Keratinocyte (primary cell): ENCODE measurements at regions not wholly inside any gene's neighbourhood (a gene's known extent, or its start where the extent isn't known, plus 50 kb on each side); places are given as distances from the start of the nearest gene placed in this dataset.

Source experiments
- EZH2 ChIP-seq: IDR thresholded peaks from one replicate; pipeline ENCODE4 v1.6.1; 2012; ENCODE audit warnings: inconsistent platforms, mild to moderate bottlenecking, low read length, moderate library complexity
- TF ChIP-seq, protein P1 (sequence below), 3 experiments: IDR thresholded peaks in 1 of 3; conservative IDR thresholded peaks in 1 of 3; optimal IDR thresholded peaks in 1 of 3; 2 replicates in 2 of 3; 3 replicates in 1 of 3; pipeline versions ENCODE3 to v1.5.1; 2011; ENCODE audit warnings: low read length in 3 of 3, mild to moderate bottlenecking in 3 of 3, moderate library complexity in 2 of 3, control low read depth in 1 of 3, inconsistent platforms in 1 of 3; ENCODE audit not compliant: insufficient read depth in 2 of 3; ENCODE audit errors: extremely low read depth in 1 of 3

DNA sequence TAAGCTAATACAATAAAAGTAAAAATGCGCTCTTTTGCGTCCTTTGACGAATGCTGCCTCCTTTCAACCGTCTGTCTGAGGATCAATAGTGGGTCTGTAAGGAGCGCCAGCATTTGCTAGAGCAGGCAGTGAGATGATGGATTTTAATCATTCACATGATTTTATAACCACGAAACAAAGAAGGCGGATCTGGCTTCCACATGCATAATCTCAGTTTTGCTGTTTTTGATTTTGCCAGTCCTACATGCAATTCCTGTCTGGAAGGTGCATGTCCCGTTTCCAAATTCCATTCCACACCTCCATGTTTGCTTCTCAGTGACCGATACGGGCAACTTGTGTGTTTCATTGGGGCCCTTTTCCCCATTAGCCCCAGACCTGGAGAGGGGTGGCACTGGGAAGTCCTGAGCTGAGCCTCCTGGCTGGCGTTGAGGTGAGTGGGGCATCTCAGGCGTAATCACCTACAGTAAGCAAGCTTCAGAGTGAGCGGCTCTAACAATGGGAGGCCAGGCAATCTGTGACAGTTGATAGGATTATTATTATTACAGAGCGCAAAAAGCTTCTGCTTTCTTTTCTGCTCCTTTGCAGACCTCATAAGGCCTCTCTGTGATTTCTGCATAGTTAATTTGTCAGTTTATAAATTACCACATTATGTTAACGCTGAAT, 405.4 kb downstream of the ZSWIM6 start:
- TF ChIP-seq, protein P1, sequence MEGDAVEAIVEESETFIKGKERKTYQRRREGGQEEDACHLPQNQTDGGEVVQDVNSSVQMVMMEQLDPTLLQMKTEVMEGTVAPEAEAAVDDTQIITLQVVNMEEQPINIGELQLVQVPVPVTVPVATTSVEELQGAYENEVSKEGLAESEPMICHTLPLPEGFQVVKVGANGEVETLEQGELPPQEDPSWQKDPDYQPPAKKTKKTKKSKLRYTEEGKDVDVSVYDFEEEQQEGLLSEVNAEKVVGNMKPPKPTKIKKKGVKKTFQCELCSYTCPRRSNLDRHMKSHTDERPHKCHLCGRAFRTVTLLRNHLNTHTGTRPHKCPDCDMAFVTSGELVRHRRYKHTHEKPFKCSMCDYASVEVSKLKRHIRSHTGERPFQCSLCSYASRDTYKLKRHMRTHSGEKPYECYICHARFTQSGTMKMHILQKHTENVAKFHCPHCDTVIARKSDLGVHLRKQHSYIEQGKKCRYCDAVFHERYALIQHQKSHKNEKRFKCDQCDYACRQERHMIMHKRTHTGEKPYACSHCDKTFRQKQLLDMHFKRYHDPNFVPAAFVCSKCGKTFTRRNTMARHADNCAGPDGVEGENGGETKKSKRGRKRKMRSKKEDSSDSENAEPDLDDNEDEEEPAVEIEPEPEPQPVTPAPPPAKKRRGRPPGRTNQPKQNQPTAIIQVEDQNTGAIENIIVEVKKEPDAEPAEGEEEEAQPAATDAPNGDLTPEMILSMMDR (optimal IDR thresholded peaks at IDR 0.05 in 1 of 3, IDR thresholded peaks at IDR 0.05 in 1 of 3, conservative IDR thresholded peaks at IDR 0.05 in 1 of 3; ENCODE audit: extremely low read depth in 1 of 3, insufficient read depth in 2 of 3, low read length in 3 of 3): no peak
- TF ChIP-seq EZH2: no peak
